Heart left ventricle (tissue), 13 donors: ENCODE measurements at regions not wholly inside any gene's neighbourhood (a gene's known extent, or its start where the extent isn't known, plus 50 kb on each side); places are given as distances from the start of the nearest gene placed in this dataset.

Source experiments
- POLR2A ChIP-seq, 2 donors: fragments of 450-650 bp; IDR thresholded peaks; one replicate each; pipeline ENCODE4 v1.6.1; 2017; ENCODE audit warnings: antibody characterized with exemption in 2 of 2, mild to moderate bottlenecking in 2 of 2, moderate library complexity in 2 of 2
- TF ChIP-seq, protein P1 (sequence below), 12 donors: fragments of 200-600 bp; sonication (generic) in 4 of 12; IDR thresholded peaks; one replicate each; pipeline versions ENCODE4 v1.5.0 to v1.8.0; 2018 to 2022; ENCODE audit warnings: antibody characterized with exemption in 12 of 12, mild to moderate bottlenecking in 5 of 12
- donor health status: ischemic (EF 13 %, LVEDD 7.1; RV severe dilation, severe dysfunction).
- donor health status: DM: no; HTN: yes; CAD: no.
- donor health status: DM: no; HTN: no; CAD: no.
- donor health status: ischemic (EF 25% LVEDD 6.9; RV normal size, moderate dysfunction).
- donor health status: ischemic (EF 25% LVEDD 5.7; RV mildly dilated, moderate dysfunction).
- donor health status: ischemic (EF 35%, LVEDD 5.7; RV mildly dilated, moderate dysfunction).
- donor health status: nonischemic (EF 11% LVEDD 7.7; RV severe dilation, severe dysfunction).
- donor health status: DM: yes; HTN: yes; CAD: no.
- donor health status: PGD.
- donor health status: ischemic (EF 29% LVEDD 5.4; RV normal size, mild dysfunction).
- donor health status: nonischemic (EF 23%, LVEDD 6.1; RV moderate dilation, normal function).

DNA sequence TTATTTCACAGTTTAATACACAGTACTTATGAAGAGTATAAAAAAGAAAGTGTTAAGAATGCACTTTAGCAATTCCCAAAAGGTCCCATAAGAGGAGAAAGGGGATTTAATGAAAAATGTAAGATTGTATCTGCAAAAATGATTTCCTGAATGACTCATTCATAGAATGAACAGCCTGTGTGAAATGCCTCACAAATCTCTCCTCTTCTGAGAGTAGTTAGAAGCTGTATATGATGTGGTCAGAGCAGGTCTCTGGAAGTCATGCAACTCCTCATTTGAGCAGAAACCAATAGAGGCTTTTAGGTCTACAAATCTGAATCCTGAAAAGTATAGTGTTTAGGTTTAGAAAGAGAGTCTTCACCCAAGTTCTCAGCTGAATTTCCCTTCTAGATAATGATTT, 381.3 kb upstream of the INTU start:
- TF ChIP-seq, protein P1, sequence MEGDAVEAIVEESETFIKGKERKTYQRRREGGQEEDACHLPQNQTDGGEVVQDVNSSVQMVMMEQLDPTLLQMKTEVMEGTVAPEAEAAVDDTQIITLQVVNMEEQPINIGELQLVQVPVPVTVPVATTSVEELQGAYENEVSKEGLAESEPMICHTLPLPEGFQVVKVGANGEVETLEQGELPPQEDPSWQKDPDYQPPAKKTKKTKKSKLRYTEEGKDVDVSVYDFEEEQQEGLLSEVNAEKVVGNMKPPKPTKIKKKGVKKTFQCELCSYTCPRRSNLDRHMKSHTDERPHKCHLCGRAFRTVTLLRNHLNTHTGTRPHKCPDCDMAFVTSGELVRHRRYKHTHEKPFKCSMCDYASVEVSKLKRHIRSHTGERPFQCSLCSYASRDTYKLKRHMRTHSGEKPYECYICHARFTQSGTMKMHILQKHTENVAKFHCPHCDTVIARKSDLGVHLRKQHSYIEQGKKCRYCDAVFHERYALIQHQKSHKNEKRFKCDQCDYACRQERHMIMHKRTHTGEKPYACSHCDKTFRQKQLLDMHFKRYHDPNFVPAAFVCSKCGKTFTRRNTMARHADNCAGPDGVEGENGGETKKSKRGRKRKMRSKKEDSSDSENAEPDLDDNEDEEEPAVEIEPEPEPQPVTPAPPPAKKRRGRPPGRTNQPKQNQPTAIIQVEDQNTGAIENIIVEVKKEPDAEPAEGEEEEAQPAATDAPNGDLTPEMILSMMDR (IDR thresholded peaks at IDR 0.05), result no peak
- no peak for TF ChIP-seq POLR2A (IDR thresholded peaks at IDR 0.05)
